ENCODE measurements at regions not wholly inside any gene's neighbourhood (a gene's known extent, or its start where the extent isn't known, plus 50 kb on each side); places are given as distances from the start of the nearest gene placed in this dataset.
"Not testable (repeated sequence)": the region's sequence is repeated elsewhere in the genome, so short reads cannot be mapped to it uniquely, and the experiment has no call there.

DNA sequence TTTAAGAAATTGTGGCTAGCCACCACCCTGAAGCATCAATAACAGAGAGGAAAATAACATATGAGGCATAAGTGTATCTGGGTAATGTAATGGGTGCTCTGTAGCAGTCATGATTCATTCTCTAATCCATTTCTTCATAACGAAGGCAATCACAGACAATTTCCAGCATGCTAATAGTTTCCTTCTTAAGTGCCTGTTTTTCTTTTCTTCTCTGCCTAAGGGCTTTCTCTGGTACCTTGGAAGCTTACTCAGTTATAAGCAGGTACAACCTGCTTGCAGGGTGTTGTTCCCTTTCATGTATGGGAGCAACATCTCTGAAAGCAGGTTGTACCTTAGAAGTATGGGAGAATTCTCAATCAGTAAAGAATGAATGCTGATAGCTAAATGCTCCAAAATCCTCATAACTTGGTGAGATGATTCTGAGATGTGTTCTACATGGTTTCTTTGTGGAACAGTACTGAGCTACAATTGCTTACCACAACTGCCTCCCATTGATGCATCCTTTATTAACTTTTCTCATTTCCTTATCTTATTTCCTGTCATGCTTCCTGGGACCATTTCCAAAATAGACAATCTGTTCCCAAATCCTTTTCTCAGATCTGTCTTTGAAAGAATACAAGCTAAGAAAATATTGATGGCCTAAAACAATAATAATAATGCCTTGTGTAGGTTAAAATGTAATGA is 247.6 kb downstream of the PAPSS1 start:
- intact Hi-C loops (cut with DNase I): no loop called here
- ATAC-seq (no peak), DNase-seq (ENCODE audit: missing footprints) (no peak)

GRCh38 chr4:107470173-107470572 is 249.9 kb downstream of the PAPSS1 start:
- ATAC-seq (no peak), DNase-seq (ENCODE audit: missing footprints) (no peak)
- intact Hi-C loops (cut with DNase I): no loop called here

- DNase-seq (ENCODE audit: missing footprints): no peak
- no peak for ATAC-seq
- intact Hi-C loops (cut with DNase I): no loop called here
Measured at GRCh38 chr4:107468812-107469211, 251.2 kb downstream of the PAPSS1 start.

- DNase-seq (ENCODE audit: missing footprints): no peak
- no peak for ATAC-seq
- intact Hi-C loops (cut with DNase I): no loop called here
Measured at GRCh38 chr4:107468156-107468555, 251.9 kb downstream of the PAPSS1 start.

- intact Hi-C loops (cut with DNase I): no loop called here
- DNase-seq (ENCODE audit: missing footprints): no peak
- ATAC-seq: no peak
Measured at GRCh38 chr4:107467461-107467860, 252.6 kb downstream of the PAPSS1 start.

DNA sequence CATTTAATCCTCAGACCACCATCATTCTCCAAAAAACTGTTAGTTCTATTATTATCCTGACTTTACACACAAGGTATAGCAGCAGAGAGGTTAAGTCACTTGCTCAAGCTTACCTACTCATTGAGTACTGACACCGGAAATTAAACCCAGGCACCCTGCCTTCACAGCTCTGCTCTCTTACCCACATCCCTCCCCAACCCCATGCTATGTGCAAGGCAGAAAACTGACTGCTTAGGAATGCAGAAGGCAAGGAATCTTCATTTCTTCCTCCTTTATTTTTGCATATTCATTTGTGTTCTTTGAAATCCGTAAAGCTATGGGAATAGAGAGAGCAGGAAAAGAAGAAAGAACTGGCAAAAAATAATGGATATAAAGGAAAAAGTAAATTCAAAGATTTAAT is 261.8 kb downstream of the PAPSS1 start:
- DNase-seq (ENCODE audit: missing footprints): no peak
- intact Hi-C loops (cut with DNase I): no loop called here
- ATAC-seq: no peak

DNA sequence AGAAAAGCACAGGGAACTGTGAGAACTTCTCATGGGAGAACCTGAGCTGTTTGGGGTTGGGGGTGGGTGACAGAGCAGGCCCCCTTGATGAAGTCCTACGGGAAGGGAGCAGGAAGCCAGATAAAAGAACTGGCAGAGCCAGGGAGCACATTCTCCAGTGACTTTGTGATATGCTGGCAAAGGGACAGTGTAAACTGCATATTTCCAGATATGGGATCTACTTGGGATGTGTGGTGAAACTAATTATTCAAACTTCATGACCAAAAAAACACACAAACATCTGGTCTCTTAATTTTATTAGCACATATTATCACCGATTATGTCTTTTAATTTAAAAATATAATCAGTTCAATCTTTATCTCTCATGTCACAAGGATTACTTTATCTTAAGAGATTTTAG is 266.0 kb downstream of the PAPSS1 start:
- no peak for DNase-seq (ENCODE audit: missing footprints)
- no peak for ATAC-seq
- intact Hi-C loops (cut with DNase I): no loop called here

GRCh38 chr4:107452717-107453630 is 267.1 kb downstream of the PAPSS1 start:
- ATAC-seq (no peak), DNase-seq (ENCODE audit: missing footprints) (no peak)
- intact Hi-C loops (cut with DNase I): no loop called here

- ATAC-seq: no peak
- no peak for DNase-seq (ENCODE audit: missing footprints)
- intact Hi-C loops (cut with DNase I): no loop called here
Measured at GRCh38 chr4:107449611-107450369, 270.2 kb downstream of the PAPSS1 start.

DNA sequence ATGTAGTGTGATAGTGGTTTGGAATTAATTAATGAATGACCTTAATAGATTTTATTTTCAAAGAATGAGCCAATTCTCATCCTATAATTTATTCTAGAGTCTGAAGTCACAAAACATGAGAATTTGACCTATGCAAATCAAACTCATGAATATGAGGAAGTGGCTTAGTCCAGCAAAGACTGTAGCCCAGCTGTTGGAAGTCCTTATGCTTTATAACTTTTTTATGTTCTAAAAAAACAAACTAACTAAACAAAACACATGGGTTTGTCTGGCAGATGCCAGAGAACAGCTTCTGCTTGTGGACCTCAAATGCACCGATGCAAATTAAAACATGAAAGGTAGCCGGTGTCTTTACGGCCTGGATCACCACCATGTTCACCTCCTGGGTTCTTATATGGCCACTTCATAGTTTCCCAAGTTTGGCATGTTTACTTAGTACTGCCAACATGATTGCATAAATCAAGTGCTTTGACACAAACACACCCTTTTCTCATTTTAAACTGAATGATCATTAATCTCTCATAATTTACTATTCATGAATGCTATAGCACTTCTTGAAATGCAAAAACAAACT is 277.4 kb downstream of the PAPSS1 start:
- no peak for ATAC-seq
- no peak for DNase-seq (ENCODE audit: missing footprints)
- intact Hi-C loops (cut with DNase I): no loop called here

GRCh38 chr4:107439401-107439800 is 280.6 kb downstream of the PAPSS1 start:
- no peak for ATAC-seq
- DNase-seq (ENCODE audit: missing footprints): no peak
- intact Hi-C loops (cut with DNase I): no loop called here

DNA sequence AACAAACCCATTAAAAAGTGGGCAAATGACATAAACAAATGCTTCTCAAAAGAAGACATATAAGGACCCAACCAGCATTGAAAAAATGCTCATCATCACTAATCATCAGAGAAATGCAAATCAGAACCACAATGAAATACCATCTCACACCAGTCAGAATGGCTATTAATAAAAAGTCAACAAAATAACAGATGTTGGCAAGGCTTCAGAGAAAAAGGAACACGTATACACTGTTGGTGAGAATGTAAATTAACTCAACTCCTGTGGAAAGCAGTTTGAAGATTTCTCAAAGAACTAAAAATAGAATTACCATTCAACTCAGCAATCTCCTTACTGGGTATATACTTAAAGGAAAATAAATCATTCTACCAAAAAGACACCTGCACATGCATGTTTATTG is 283.6 kb downstream of the PAPSS1 start:
- DNase-seq (ENCODE audit: missing footprints); ATAC-seq; intact Hi-C loops (cut with DNase I): not testable (repeated sequence)

DNA sequence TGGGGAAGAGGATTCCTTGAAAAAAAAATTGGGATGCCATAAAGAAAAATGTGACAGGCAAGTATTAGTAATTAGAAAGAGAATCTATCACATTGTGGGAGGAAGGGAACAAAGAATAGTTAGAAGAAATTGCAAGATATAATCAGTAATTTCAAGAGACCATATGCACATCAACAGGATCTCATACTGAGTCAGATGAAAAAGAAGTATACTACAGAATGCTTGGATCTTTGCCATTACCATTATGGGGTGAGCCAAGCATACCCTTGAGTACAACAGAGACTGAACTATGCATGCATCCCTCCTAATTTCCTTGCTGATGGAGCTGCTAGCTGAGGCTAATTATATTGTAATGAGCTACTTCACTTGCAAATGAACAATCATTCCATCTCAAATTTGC is 287.6 kb downstream of the PAPSS1 start:
- intact Hi-C loops (cut with DNase I): no loop called here
- no peak for DNase-seq (ENCODE audit: missing footprints)
- no peak for ATAC-seq

DNA sequence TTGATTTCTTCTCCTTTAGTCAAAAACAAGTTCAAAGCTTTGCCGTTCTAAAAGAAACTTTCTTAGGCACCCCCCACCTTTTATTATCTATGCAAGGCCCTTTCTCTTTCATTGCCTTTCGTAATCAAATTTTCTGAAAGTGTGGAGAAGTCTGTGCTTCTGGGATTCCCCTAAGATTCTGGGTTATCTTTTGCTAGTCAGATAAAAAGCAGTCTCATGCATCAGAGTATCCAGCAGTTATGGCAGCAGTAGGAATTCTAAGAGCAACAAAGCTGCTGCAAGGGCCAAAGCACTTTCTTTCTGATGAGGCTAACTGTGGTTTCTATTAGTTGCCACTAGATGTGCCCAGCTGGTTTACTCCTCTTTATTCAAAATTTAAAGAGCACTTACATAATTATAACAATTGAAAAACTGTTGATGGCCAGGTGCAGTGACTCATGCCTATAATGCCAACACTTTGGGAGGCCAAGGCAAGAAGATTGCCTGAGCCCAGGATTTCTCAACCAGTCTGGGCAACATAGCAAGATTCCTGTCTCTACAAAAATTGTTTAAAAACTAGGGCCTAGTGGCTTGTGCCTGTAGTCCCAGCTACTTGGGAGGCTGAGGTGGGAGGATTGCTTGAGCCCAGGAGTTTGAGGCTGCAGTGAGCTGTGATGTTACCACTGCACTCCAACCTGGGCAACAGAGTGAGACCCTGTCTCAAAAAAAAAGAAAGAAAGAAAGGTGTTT is 296.2 kb downstream of the PAPSS1 start:
- intact Hi-C loops (cut with DNase I): no loop called here
- DNase-seq (ENCODE audit: missing footprints) (no peak), ATAC-seq (no peak)

- intact Hi-C loops (cut with DNase I); DNase-seq (ENCODE audit: missing footprints); ATAC-seq: not testable (repeated sequence)
Measured at GRCh38 chr4:107419536-107419935, 300.5 kb downstream of the PAPSS1 start.

DNA sequence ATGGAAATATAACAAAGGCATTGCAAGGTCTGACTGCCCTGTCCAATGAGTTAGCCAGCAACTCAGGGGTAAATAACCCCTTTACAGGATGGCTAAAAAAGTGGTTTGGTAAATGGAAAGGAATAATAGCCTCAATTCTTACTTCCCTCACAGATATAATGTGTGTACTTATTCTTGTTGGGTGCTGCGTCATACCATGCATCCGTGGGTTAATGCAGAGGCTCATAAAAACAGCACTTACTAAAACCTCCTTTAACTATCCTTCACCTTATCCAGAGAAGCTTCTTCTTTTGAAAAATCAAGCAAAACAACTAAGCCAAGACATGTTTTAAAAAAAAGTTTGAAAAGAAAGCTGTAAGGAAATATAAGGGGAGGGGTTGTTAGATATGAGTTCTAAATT is 301.0 kb downstream of the PAPSS1 start:
- intact Hi-C loops (cut with DNase I): no loop called here
- ATAC-seq: no peak
- DNase-seq (ENCODE audit: missing footprints): no peak

DNA sequence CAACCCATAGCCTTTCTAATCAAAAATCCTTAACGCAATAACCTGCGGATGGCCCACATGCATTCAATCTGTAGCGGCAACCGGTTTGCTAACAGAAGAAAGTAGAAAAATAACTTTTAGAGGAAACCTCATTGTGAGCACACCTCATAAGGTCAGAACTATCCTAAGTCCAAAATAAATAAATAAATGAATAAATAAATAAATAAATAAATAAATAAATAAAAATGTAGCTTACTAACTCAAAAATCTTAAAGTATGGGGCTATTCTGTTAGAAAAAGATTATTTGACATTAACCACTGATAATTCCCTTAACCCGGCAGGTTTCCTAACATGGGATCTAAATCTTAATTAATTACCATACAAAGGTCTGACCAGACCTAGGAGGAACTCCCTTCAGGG is 304.5 kb downstream of the PAPSS1 start:
- DNase-seq (ENCODE audit: missing footprints); intact Hi-C loops (cut with DNase I); ATAC-seq: not testable (repeated sequence)

- DNase-seq (ENCODE audit: missing footprints); ATAC-seq; intact Hi-C loops (cut with DNase I): not testable (repeated sequence)
Measured at GRCh38 chr4:107409872-107410271, 310.2 kb downstream of the PAPSS1 start.

Measured in Right ventricle myocardium inferior (tissue), 1 donor.